Muscle of back (tissue), 3 donors: ENCODE measurements at regions not wholly inside any gene's neighbourhood (a gene's known extent, or its start where the extent isn't known, plus 50 kb on each side); places are given as distances from the start of the nearest gene placed in this dataset.
A peak's percentile ranks its signal among the peaks of the same experiment; 100 is the strongest.
"Not testable (repeated sequence)": the region's sequence is repeated elsewhere in the genome, so short reads cannot be mapped to it uniquely, and the experiment has no call there.

Experiments
- DNase-seq, 3 donors: peaks; one replicate each; pipeline versions ENCODE4 v3.0.0 to v3.0.0-alpha.2; 2013

DNA sequence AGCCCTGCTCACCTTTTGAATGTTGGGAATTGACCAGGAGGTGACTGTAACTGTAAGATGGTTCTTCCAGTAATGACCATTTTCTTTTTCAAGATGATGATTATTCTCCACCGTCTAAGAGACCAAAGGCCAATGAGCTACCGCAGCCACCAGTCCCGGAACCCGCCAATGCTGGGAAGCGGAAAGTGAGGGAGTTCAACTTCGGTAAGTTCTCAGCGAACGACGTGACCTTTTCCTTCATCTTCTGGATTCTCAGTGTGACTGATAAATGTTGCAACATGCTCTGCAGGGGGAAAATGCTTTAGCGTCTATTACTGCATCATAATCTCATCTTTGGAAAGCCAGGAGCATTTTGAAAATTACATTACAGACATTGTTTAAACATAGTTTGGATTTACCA lies 89.5 kb upstream of the SPDYE9 start:
- DNase-seq: not testable (repeated sequence)

DNA sequence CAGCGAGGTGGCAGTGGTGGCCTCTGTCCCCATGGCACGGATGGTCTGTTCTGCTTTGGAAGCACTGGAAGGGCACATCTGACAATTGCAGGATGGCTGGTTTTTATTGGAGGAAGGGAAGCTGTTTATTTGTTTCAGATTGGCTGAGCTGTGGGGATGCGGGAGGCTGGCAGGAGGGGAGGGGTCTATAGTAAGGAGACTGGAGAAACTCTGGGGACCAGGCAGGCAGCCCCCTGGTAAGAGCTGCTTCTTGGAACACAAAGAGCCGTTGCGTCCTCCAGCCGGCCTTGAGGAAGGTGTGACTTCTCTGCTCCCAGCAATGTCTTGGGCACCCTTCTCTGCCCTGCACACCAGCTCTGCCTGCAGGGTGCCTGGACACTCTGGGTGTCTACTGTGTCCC lies 85.1 kb upstream of the SPDYE9 start:
- DNase-seq: not testable (repeated sequence)

DNA sequence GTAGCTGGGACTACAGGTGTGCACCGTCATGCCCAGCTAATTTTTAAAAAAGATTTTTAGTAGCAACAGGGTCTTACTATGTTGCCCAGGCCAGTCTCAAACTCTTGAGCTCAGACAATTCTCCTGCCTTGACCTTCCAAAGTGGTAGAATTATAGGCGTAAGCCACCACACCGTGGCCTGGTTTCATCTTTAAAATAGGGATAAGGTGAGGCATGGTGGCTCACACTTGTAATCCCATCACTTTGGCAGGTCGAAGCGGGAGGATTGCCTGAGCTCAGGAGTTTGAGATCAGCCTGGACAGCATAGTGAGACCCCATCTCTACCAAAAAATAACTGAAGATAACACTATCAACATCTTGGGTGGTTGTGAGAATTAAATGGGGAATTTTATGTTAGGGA lies 84.6 kb upstream of the SPDYE9 start:
- DNase-seq: not testable (repeated sequence)

DNA sequence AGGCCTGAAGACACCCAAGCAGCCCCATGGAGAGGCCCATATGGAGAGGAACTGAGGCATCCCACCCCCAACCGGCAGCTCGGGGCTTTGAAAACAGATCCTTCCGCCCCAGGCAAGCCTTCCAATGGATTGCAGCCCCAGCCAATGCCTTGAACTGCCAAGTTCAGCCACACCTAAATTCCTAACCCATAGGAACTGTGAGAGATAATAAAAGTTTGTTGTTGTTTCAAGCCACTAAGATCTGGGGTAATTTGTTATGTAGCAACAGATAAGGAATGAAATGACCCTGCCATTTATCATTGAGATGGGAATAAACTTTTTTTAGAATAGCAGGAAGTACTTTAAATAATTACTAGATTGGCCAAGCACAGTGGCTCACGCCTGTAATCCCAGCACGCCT lies 80.3 kb upstream of the SPDYE9 start:
- not testable (repeated sequence) for DNase-seq

DNA sequence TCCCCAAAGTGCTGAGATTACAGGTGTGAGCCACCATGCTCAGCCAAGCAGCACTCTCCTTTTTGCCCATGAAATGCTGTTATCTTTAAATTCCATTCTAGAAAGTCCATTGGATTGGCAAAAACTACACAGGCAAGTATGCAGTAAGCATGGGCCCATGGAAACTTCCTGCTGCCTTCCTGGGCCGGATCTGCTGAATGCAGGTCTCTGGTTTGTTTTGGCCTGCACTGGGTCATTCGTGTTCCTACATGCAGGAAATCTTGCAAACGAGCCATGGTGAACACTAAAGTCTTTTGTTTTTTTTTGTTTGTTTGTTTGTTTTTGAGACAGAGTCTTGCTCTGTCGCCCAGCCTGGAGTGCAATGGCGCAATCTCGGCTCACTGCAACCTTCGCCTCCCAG lies 76.8 kb upstream of the SPDYE9 start:
- not testable (repeated sequence) for DNase-seq

DNA sequence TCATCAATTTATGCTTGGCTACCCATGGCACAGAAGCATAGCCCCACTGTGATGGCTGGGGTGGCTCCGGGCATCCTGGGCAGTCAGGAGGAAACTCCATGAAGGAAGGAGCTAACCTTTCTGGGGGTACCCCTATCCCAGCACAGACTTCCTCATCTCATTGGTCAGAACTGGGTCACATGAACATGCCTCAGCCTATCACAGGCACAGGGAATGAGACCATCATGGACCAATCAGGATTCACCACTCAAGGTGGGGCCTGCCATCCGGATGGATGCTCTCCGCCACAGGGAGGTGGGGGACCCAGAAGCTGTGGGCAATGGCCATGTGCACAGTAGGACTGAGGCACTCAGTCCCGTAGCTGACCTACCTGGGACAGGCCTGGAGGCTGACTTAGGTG lies 75.9 kb upstream of the SPDYE9 start:
- not testable (repeated sequence) for DNase-seq

DNA sequence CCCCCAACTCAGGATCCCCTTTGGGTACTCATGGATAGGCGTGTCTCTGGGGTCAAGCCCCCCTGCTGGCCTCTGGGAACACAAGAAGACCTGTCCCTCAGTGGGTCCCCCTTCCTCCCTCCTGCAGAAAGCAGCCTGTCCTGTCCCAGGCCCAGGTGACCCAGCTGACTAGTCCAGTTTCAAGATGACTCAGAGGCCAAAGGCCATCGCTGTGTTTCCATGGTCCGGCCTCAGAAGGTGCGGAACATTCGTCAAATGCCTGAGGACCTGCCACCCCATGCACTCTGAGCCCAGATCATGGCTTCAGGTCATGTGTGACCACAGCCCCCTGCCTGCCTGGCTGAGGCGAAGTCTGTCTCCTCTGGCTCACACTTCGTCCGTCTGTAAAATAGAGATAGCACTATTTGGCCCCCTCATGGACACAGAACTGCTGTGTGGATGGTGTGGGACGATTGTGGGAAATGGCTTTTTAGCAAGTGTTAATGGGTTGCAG lies 71.4 kb upstream of the SPDYE9 start:
- not testable (repeated sequence) for DNase-seq

DNA sequence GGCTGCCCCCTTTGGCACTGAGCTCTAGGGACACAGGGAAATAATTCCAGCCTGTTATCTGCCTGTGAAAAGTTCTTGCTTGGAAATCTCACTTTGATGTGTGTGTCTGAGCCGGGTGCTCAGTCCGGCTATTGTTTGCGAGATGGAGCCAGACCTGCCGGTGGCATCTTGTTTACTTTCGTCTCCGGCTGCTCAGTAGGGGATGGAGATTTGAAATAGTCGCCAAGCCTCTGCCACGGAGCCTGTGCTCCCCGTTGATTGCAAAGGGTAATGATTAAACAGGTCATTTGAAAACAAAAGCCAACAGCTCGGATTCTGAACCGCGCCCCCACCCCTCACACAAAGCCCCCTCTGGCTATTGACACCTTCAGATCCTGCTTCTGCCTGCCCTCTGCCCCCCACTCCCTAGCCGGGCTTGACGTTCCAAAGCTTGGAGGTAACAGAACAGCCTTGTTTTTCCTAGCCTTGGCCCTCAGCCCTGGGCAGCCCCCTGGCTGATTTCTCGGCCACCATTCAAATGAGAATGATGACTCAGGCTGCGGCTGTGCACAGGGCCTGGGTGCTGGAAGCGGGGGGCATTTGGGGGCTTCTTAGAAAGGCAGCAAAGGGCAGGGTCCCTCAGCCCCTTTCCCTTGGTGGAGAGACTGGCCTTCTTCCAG lies 70.8 kb upstream of the SPDYE9 start:
- DNase-seq: not testable (repeated sequence)

DNA sequence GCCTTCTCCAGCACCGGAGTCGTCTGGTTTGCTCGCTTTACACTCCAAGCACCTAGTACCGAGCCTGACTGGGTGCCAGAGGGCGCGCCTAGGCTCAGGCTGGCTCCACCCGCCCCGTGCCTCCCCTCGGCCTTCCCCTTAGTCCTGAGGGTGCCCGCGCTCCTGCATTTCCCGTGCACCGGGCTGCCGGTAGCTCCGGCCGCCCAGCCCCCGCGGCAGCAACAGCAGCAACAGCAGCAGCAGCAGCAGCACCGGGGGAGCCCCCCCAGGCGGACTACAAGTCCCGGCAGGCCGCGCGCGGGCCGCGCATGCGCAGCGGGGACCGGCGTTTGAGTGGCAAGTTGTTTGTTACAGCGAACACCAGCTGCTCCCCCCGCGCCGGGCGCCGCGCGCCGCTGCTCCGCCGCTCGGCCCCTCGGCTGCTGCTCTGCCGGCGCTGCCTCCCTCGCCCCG lies 68.8 kb upstream of the SPDYE9 start:
- DNase-seq: peak in 1 of 3 donors; percentile 86

DNA sequence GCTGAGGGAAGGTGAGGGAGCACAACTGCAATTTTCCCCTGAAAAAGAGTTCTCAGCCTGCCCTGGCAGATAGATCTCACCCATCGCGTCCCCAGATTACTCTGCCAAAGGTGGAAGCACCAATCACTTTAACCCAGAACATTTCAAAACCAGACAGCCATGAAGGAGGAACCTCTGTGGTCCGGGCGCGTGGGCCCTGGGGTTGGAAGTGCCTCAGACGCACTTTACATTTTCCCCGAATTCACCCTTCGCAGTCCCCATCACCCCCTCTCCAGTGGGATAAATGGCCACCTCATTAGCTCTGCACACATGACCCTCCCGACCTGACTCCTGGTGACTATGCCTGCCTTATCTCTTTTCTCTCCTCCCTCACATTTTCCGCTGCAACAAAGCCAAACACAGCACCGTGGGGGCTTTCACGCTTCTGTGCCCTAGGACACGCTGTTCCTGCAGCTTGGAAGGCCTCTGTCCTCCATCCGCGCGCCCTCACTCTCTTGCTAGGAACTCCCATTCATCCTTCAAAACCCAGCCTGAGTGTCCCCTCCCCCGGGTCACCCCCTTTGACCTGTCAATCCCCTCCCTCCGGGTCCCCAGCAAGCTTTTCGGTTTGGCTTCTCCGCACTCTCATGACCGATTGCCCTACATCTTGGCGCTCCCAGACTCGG lies 68.2 kb upstream of the SPDYE9 start:
- DNase-seq: not testable (repeated sequence)

DNA sequence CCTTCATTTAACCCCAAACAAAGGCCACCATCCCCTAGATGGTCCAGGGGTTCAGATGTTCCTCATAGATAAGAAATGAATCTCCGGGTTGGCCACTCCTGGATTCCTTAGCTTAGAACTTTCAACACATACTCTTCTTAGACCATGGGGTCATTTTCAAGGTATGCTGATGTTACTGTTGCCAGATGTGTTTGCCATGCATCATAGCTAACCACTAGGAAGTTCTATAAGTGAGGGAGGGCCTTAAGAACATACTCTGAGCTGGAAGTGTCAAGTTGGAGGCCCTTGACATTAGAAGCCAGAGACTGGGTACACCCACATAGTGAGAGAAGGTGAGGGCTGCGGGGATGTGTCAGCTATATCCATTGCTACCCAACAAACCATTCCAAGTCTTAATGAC lies 62.7 kb upstream of the SPDYE9 start:
- DNase-seq: not testable (repeated sequence)

DNA sequence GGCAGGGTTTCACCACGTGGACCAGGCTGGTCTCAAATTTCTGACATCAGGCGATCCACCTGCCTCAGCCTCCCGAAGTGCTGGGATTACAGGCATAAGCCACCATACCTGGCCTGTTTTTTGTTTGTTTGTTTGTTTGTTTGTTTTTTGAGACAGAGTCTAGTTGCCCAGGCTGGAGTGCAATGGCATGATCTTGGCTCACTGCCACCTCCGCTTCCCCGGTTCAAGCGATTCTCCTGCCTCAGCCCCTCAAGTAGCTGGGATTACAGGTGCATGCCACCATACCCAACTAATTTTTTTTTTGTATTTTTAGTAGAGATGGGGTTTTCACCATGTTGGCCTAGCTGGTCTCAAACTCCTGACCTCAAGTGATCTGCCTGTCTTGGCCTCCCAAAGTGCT lies 61.8 kb upstream of the SPDYE9 start:
- not testable (repeated sequence) for DNase-seq

DNA sequence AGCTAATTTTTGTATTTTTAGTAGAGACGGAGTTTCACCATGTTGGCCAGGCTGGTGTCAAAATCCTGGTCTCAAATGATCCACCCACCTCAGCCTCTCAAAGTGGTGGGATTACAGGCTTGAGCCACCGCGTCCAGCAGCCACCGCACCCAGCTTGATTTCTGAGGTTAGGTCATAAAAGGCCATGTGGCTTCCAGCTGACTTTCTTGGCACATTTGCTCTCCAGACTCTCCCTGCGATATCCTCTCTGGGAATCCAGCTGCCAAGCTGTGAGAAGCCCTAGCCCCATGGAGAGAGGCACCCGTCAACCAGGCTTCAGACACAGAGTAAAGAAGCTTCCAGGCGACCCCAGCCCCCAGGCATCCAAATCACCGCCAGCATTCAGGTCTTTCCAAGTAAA lies 58.2 kb upstream of the SPDYE9 start:
- not testable (repeated sequence) for DNase-seq

DNA sequence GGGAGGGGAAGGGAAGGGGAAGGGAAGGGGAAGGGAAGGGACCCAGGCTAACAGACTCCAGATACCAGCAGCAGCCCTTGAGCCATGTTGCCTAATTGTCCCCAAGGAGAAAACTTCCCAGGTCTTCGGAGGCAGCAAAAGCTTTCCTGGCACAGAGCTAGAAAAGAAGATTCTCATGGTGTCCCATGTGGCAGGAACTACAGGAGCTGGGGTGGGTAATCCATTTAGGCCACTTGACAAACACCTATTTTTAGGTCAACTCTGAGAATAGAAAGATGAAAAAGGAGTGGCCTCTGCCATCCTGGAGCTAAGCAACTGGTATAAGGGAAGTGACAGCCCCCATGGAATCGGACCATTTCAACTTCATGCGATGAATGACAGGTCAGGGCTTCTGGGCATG lies 52.1 kb upstream of the SPDYE9 start:
- DNase-seq: not testable (repeated sequence)
